KMS-11 (cell line): ENCODE measurements at regions not wholly inside any gene's neighbourhood (a gene's known extent, or its start where the extent isn't known, plus 50 kb on each side); places are given as distances from the start of the nearest gene placed in this dataset.

Experiments used
- H2AFZ ChIP-seq: fragments of 200-600 bp; sonication (generic); 2 replicates; pipeline ENCODE4 v1.6.1; 2016; ENCODE audit warnings: antibody characterized with exemption, mixed run types, low read depth
- H3K27ac ChIP-seq: fragments of 200-600 bp; sonication (generic); 2 replicates; pipeline ENCODE4 v1.6.1; 2016; ENCODE audit warnings: mild to moderate bottlenecking, mixed run types
- H3K27me3 ChIP-seq: fragments of 200-600 bp; sonication (generic); 2 replicates; pipeline ENCODE4 v1.6.1; 2017; ENCODE audit warnings: mild to moderate bottlenecking, low read depth, mixed run types, moderate library complexity; ENCODE audit not compliant: insufficient read depth
- H3K36me3 ChIP-seq: fragments of 200-600 bp; sonication (generic); 2 replicates; pipeline ENCODE4 v1.6.1; 2017; ENCODE audit warnings: mild to moderate bottlenecking, mixed run types; ENCODE audit not compliant: insufficient read depth
- H3K4me1 ChIP-seq: fragments of 200-600 bp; sonication (generic); 2 replicates; pipeline ENCODE4 v1.6.1; 2016; ENCODE audit warnings: mild to moderate bottlenecking, low read depth, mixed run types; ENCODE audit not compliant: poor library complexity, severe bottlenecking
- H3K4me2 ChIP-seq: fragments of 200-600 bp; sonication (generic); 2 replicates; pipeline ENCODE4 v1.7.0; 2016; ENCODE audit warnings: mild to moderate bottlenecking, mixed run types
- H3K4me3 ChIP-seq: fragments of 200-600 bp; sonication (generic); IDR thresholded peaks from 2 replicates; pipeline ENCODE4 v1.6.1; 2017; ENCODE audit warnings: low read depth, low read length, mixed read lengths; ENCODE audit not compliant: insufficient read depth
- H3K79me2 ChIP-seq: fragments of 200-600 bp; sonication (generic); 2 replicates; pipeline ENCODE4 v1.6.1; 2016; ENCODE audit warnings: low read depth, mixed run types; ENCODE audit not compliant: insufficient read depth
- H3K9ac ChIP-seq: fragments of 200-600 bp; sonication (generic); 2 replicates; pipeline ENCODE4 v1.6.1; 2016; ENCODE audit warnings: mild to moderate bottlenecking, mixed run types
- H4K20me1 ChIP-seq: fragments of 200-600 bp; sonication (generic); 2 replicates; pipeline ENCODE4 v1.6.1; 2016; ENCODE audit warnings: mild to moderate bottlenecking, mixed run types; ENCODE audit not compliant: insufficient read depth
- CTCF ChIP-seq: fragments of 200-600 bp; sonication (generic); conservative IDR thresholded peaks from 2 replicates; pipeline ENCODE4 v1.6.1; 2017; ENCODE audit warnings: low read depth, mild to moderate bottlenecking, antibody characterized with exemption, low read length, moderate library complexity, mixed read lengths

- Histone ChIP-seq H3K27ac (no peak overlapping the region), H4K20me1 (no peaks in the 10 kb centered on the region), H3K79me2 (no peaks in the 10 kb centered on the region), H3K4me3 (no peak overlapping the region), H3K36me3 (no peaks in the 10 kb centered on the region), H3K4me1 (no peaks in the 10 kb centered on the region), H3K9ac (no peak overlapping the region), H3K4me2 (no peak overlapping the region), H3K27me3 (no peaks in the 10 kb centered on the region), H2AFZ (no peak overlapping the region)
- no peak for TF ChIP-seq CTCF
These were observed 433.5 kb upstream of the MMADHC start for GRCh38 chr2:150020937-150021673.

GRCh38 chr2:150020221-150020620, 432.6 kb upstream of the MMADHC start:
- TF ChIP-seq CTCF, result no peak
- H3K36me3 ChIP-seq, result no peaks in the 10 kb centered on the region
- no peak overlapping the region for H2AFZ ChIP-seq
- H3K4me3 ChIP-seq, result no peak overlapping the region
- no peaks in the 10 kb centered on the region for H3K4me1 ChIP-seq
- H3K27ac ChIP-seq, result no peak overlapping the region
- H3K9ac ChIP-seq, result no peak overlapping the region
- no peaks in the 10 kb centered on the region for H3K79me2 ChIP-seq
- H3K27me3 ChIP-seq, result no peaks in the 10 kb centered on the region
- H3K4me2 ChIP-seq, result no peak overlapping the region
- no peaks in the 10 kb centered on the region for H4K20me1 ChIP-seq

- no peak overlapping the region for H2AFZ ChIP-seq
- no peaks in the 10 kb centered on the region for H3K27me3 ChIP-seq
- H4K20me1 ChIP-seq, result no peaks in the 10 kb centered on the region
- no peak overlapping the region for H3K9ac ChIP-seq
- no peak overlapping the region for H3K27ac ChIP-seq
- TF ChIP-seq CTCF, result no peak
- no peak overlapping the region for H3K4me2 ChIP-seq
- no peak overlapping the region for H3K4me3 ChIP-seq
- H3K36me3 ChIP-seq, result no peaks in the 10 kb centered on the region
- H3K4me1 ChIP-seq, result no peaks in the 10 kb centered on the region
- H3K79me2 ChIP-seq, result no peaks in the 10 kb centered on the region
These were observed 431.5 kb upstream of the MMADHC start for GRCh38 chr2:150019063-150019462.

GRCh38 chr2:150012986-150013385, 425.4 kb upstream of the MMADHC start:
- H3K4me1 ChIP-seq, result peaks cover 16% of the 10 kb centered on the region
- no peaks in the 10 kb centered on the region for H3K79me2 ChIP-seq
- no peaks in the 10 kb centered on the region for H3K27me3 ChIP-seq
- H3K36me3 ChIP-seq, result no peaks in the 10 kb centered on the region
- H3K4me2 ChIP-seq, result no peak overlapping the region
- H2AFZ ChIP-seq, result no peak overlapping the region
- H3K27ac ChIP-seq, result no peak overlapping the region
- TF ChIP-seq CTCF, result no peak
- H3K4me3 ChIP-seq, result no peak overlapping the region
- no peaks in the 10 kb centered on the region for H4K20me1 ChIP-seq
- H3K9ac ChIP-seq, result no peak overlapping the region
